Activated T-helper 17 cell treated with anti-CD3 and anti-CD28 coated beads, Interleukin-2, amount 50 U/mL, for 72 hours (primary cell): ENCODE measurements at regions not wholly inside any gene's neighbourhood (a gene's known extent, or its start where the extent isn't known, plus 50 kb on each side); places are given as distances from the start of the nearest gene placed in this dataset.

Experiments
- ATAC-seq: fragments of 150-1000 bp; cut with Tn5 transposase; replicated peaks from 2 replicates; pipeline ENCODE4 v1.10.0; 2021; ENCODE audit warnings: mild to moderate bottlenecking, moderate library complexity
- H3K27ac Mint-ChIP-seq: one replicate; pipeline ENCODE4 v1.8.0; 2022; ENCODE audit warnings: mixed read lengths
- H3K27me3 Mint-ChIP-seq: one replicate; pipeline ENCODE4 v1.8.0; 2022; ENCODE audit warnings: mixed read lengths
- H3K36me3 Mint-ChIP-seq: one replicate; pipeline ENCODE4 v1.8.0; 2022; ENCODE audit warnings: low read depth, mild to moderate bottlenecking, mixed read lengths
- H3K4me1 Mint-ChIP-seq: one replicate; pipeline ENCODE4 v1.8.0; 2022; ENCODE audit warnings: mixed read lengths
- H3K4me3 Mint-ChIP-seq: one replicate; pipeline ENCODE4 v1.8.0; 2022; ENCODE audit warnings: mild to moderate bottlenecking, mixed read lengths
- H3K9me3 Mint-ChIP-seq: one replicate; pipeline ENCODE4 v1.8.0; 2022; ENCODE audit warnings: mixed read lengths

GRCh38 chr2:175755656-175756386 is 246.2 kb downstream of the LNPK start:
- Mint-ChIP-seq H3K4me1 (no peaks in the 10 kb centered on the region), H3K36me3 (no peaks in the 10 kb centered on the region), H3K9me3 (peaks cover 5% of the 10 kb centered on the region), H3K4me3 (no peak overlapping the region), H3K27ac (no peak overlapping the region), H3K27me3 (peaks cover 19% of the 10 kb centered on the region)
- no peak for ATAC-seq

DNA sequence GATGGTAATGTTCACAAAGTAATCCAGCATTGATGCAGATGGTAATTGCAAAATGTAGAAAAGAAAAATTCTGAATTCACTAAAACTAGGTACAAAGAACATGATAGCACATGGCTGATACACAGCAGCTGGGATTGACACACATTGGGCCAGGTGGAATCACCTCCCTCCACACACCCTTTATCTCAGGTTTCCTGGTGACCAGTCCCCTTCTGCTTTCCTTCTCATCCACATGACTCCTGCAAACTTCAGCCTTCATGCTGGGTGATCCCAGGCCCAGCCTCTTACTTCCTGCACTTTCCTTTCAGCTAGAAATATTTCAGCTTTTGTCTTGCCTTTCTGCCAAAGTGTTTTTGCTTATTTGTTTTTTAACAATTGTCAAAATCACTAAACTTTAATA is 246.9 kb downstream of the LNPK start:
- Mint-ChIP-seq H3K4me3 (no peak overlapping the region), H3K36me3 (no peaks in the 10 kb centered on the region), H3K4me1 (no peaks in the 10 kb centered on the region), H3K27me3 (peaks cover 21% of the 10 kb centered on the region), H3K27ac (no peak overlapping the region), H3K9me3 (peaks cover 5% of the 10 kb centered on the region)
- no peak for ATAC-seq

DNA sequence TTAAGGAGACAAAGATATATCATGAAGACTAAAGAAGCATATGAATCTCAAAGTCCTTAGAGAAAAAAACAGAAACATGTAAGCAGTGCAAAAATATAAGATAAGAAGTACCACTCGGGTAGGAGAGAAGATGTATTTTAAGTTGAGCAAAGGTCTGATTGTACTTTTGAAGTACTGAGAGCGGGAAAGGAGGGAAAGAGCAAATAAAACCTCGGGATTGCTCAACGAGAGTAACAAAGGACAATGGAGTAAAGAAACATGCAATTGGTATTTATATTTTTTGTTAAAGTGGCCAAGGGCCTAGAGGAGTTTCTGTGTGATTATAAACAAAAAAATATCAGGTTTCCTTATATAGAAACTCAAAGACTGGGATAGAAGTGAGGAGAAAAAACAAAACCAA is 251.9 kb downstream of the LNPK start:
- no peaks in the 10 kb centered on the region for H3K9me3 Mint-ChIP-seq
- H3K27me3 Mint-ChIP-seq, result peaks cover 19% of the 10 kb centered on the region
- H3K4me1 Mint-ChIP-seq, result no peaks in the 10 kb centered on the region
- no peak for ATAC-seq
- no peak overlapping the region for H3K4me3 Mint-ChIP-seq
- no peaks in the 10 kb centered on the region for H3K36me3 Mint-ChIP-seq
- H3K27ac Mint-ChIP-seq, result no peak overlapping the region

DNA sequence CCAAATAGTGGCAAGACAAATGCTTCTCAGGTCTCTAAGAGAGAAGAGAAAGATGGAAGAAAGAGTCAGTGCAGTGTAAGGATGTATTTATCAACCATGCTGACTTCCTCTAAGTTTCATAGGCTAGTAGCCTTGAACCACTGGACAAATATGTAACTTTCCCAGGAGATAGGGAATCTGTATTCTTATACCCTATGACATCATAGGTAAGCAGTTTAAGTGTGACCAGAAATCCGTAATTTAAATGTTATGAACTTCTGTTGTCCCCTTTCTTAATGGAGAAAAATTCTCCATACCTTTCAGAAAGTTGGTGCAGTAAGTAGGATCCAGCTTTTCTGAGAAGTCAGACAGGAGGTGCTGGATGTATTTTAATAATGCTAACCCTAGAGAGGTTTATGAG is 256.2 kb downstream of the LNPK start:
- peaks cover 23% of the 10 kb centered on the region for H3K27me3 Mint-ChIP-seq
- ATAC-seq, result no peak
- no peak overlapping the region for H3K4me3 Mint-ChIP-seq
- no peaks in the 10 kb centered on the region for H3K36me3 Mint-ChIP-seq
- no peak overlapping the region for H3K27ac Mint-ChIP-seq
- H3K9me3 Mint-ChIP-seq, result no peaks in the 10 kb centered on the region
- H3K4me1 Mint-ChIP-seq, result no peaks in the 10 kb centered on the region

- Mint-ChIP-seq H3K27ac (no peak overlapping the region), H3K36me3 (no peaks in the 10 kb centered on the region), H3K27me3 (peaks cover 19% of the 10 kb centered on the region), H3K4me1 (no peaks in the 10 kb centered on the region), H3K4me3 (no peak overlapping the region), H3K9me3 (no peaks in the 10 kb centered on the region)
- no peak for ATAC-seq
These were observed 258.1 kb downstream of the LNPK start for GRCh38 chr2:175744000-175744399.

DNA sequence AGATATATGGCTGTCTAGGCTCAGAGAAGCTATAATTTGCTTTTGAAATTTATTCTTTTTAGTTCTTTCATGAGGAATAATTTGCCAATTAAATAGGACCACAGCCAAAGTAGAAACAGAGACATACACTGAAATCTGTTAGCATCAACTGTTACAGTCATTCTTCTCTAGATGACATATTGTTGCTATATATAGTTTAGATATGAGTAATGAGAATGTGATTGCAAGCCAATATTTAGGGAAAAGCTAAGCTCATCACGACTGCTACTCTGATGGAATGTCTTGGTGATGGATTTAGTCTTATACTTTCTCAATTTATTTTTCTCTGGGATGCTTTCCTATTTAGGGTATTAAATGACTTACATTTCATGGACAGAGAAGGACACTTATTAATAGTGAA is 259.1 kb downstream of the LNPK start:
- no peak overlapping the region for H3K27ac Mint-ChIP-seq
- no peak for ATAC-seq
- no peaks in the 10 kb centered on the region for H3K9me3 Mint-ChIP-seq
- no peaks in the 10 kb centered on the region for H3K4me1 Mint-ChIP-seq
- no peaks in the 10 kb centered on the region for H3K36me3 Mint-ChIP-seq
- no peak overlapping the region for H3K4me3 Mint-ChIP-seq
- H3K27me3 Mint-ChIP-seq, result peaks cover 26% of the 10 kb centered on the region

- no peak overlapping the region for H3K4me3 Mint-ChIP-seq
- H3K9me3 Mint-ChIP-seq, result no peaks in the 10 kb centered on the region
These were observed 259.7 kb downstream of the LNPK start for GRCh38 chr2:175742367-175742766.

GRCh38 chr2:175741164-175741563 is 260.9 kb downstream of the LNPK start:
- Mint-ChIP-seq H3K36me3 (no peaks in the 10 kb centered on the region), H3K27me3 (peaks cover 27% of the 10 kb centered on the region), H3K27ac (no peak overlapping the region), H3K4me1 (no peaks in the 10 kb centered on the region), H3K9me3 (no peaks in the 10 kb centered on the region), H3K4me3 (no peak overlapping the region)
- no peak for ATAC-seq

More at GRCh38 chr2:175742367-175742766, 259.7 kb downstream of the LNPK start:
- no peaks in the 10 kb centered on the region for H3K36me3 Mint-ChIP-seq
- peaks cover 28% of the 10 kb centered on the region for H3K27me3 Mint-ChIP-seq
- ATAC-seq, result no peak
- H3K4me1 Mint-ChIP-seq, result no peaks in the 10 kb centered on the region
- no peak overlapping the region for H3K27ac Mint-ChIP-seq

DNA sequence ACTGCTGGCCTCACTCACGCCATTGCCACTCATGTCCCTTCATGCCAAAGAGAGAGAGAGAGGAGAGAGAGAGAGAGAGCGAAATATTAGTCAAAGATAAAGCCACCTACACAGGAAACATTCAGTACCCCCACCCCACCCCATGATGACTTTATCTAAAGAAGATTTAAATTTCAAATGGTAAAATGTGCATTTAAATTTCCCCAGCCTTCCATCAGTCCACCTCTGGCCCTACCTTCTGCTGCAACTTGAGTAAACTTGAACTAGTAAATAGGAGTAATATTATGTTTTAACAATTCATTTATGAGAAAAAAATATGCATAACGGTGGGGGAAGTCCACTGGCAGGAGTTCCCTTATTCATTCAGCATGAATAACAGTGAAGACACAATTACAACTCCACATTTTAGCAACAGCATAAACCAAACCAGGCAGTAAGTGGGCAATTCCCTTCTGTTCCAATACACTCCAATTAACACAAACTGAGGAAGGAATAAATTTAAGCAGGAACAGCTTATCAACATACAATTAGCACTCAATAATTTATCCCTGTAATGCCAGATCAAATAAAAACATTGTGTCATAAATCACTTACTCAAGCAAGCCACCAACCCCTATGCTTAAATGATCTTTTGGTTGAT is 264.2 kb downstream of the LNPK start:
- Mint-ChIP-seq H3K27ac (no peak overlapping the region), H3K4me1 (no peaks in the 10 kb centered on the region), H3K36me3 (no peaks in the 10 kb centered on the region), H3K4me3 (no peak overlapping the region), H3K27me3 (peaks cover 15% of the 10 kb centered on the region), H3K9me3 (no peaks in the 10 kb centered on the region)
- no peak for ATAC-seq

- H3K4me3 Mint-ChIP-seq, result no peak overlapping the region
- H3K9me3 Mint-ChIP-seq, result no peaks in the 10 kb centered on the region
- no peak overlapping the region for H3K27ac Mint-ChIP-seq
- no peaks in the 10 kb centered on the region for H3K4me1 Mint-ChIP-seq
- H3K36me3 Mint-ChIP-seq, result no peaks in the 10 kb centered on the region
- no peak for ATAC-seq
- peaks cover 16% of the 10 kb centered on the region for H3K27me3 Mint-ChIP-seq
These were observed 267.4 kb downstream of the LNPK start for GRCh38 chr2:175734686-175735085.

GRCh38 chr2:175732531-175732930 is 269.5 kb downstream of the LNPK start:
- no peak for ATAC-seq
- Mint-ChIP-seq H3K27me3 (peaks cover 9% of the 10 kb centered on the region), H3K4me3 (no peak overlapping the region), H3K36me3 (no peaks in the 10 kb centered on the region), H3K9me3 (no peaks in the 10 kb centered on the region), H3K4me1 (no peaks in the 10 kb centered on the region), H3K27ac (no peak overlapping the region)

DNA sequence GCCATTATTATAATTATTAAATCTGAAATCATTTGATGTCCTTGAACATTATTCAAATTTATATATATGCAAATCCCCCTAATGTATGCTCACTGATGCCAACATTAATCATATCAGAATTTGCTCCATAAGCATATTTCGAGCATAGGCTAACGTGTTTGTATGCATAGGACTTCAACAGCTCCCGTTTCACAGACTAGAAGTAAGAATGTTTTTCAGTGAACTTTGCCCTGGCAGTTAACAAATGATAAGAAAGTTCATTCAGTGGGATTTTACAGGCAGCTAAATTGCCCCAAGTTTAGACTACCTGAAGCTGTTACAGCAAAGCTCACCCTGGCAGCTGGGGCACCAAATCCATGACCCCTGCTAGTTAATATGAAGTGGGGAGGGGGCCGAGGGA is 272.0 kb downstream of the LNPK start:
- H3K4me3 Mint-ChIP-seq, result no peak overlapping the region
- no peaks in the 10 kb centered on the region for H3K4me1 Mint-ChIP-seq
- no peak overlapping the region for H3K27ac Mint-ChIP-seq
- peaks cover 1% of the 10 kb centered on the region for H3K9me3 Mint-ChIP-seq
- peaks cover 5% of the 10 kb centered on the region for H3K27me3 Mint-ChIP-seq
- no peaks in the 10 kb centered on the region for H3K36me3 Mint-ChIP-seq
- ATAC-seq, result no peak

GRCh38 chr2:175729049-175729706 is 272.9 kb downstream of the LNPK start:
- Mint-ChIP-seq H3K27me3 (peaks cover 8% of the 10 kb centered on the region), H3K4me3 (no peak overlapping the region), H3K4me1 (no peaks in the 10 kb centered on the region), H3K9me3 (peaks cover 5% of the 10 kb centered on the region), H3K27ac (no peak overlapping the region), H3K36me3 (no peaks in the 10 kb centered on the region)
- ATAC-seq, result no peak

GRCh38 chr2:175728032-175728431 is 274.0 kb downstream of the LNPK start:
- no peak overlapping the region for H3K27ac Mint-ChIP-seq
- peaks cover 5% of the 10 kb centered on the region for H3K9me3 Mint-ChIP-seq
- H3K27me3 Mint-ChIP-seq, result peaks cover 8% of the 10 kb centered on the region
- no peaks in the 10 kb centered on the region for H3K4me1 Mint-ChIP-seq
- no peak for ATAC-seq
- no peaks in the 10 kb centered on the region for H3K36me3 Mint-ChIP-seq
- no peak overlapping the region for H3K4me3 Mint-ChIP-seq

GRCh38 chr2:175726223-175726622 is 275.8 kb downstream of the LNPK start:
- Mint-ChIP-seq H3K36me3 (no peaks in the 10 kb centered on the region), H3K27ac (no peak overlapping the region)

More at GRCh38 chr2:175726223-175726622, 275.8 kb downstream of the LNPK start:
- Mint-ChIP-seq H3K4me1 (no peaks in the 10 kb centered on the region), H3K27me3 (peaks cover 5% of the 10 kb centered on the region), H3K9me3 (peaks cover 5% of the 10 kb centered on the region), H3K4me3 (no peak overlapping the region)
- no peak for ATAC-seq
